ENCODE measurements at regions not wholly inside any gene's neighbourhood (a gene's known extent, or its start where the extent isn't known, plus 50 kb on each side); places are given as distances from the start of the nearest gene placed in this dataset.

- TF ChIP-seq CTCF (conservative IDR thresholded peaks at IDR 0.05; ENCODE audit: low read depth, low read length) (no peak), EZH2 (IDR thresholded peaks at IDR 0.05; ENCODE audit: borderline replicate concordance, low read depth, low read length, poor library complexity, severe bottlenecking) (no peak)
These were observed 204.1 kb downstream of the KATNAL1 start for GRCh38 chr13:30103161-30103840.
